Upper lobe of left lung (tissue), 4 donors: ENCODE measurements at regions not wholly inside any gene's neighbourhood (a gene's known extent, or its start where the extent isn't known, plus 50 kb on each side); places are given as distances from the start of the nearest gene placed in this dataset.

Experiments
- CTCF ChIP-seq, 6 experiments: fragments of 450-650 bp in 4 of 6; fragments of 200-600 bp in 2 of 6; sonication (generic) in 2 of 6; IDR thresholded peaks; one replicate each; pipeline ENCODE4 v1.5.1; 2016 to 2019; ENCODE audit warnings: antibody characterized with exemption in 6 of 6
- EP300 ChIP-seq, 4 donors: sonication (generic); formaldehyde crosslinking; IDR thresholded peaks; one replicate each; pipeline ENCODE4 v1.5.1; 2017; ENCODE audit warnings: antibody characterized with exemption in 4 of 4, control low read depth in 2 of 4
- POLR2A ChIP-seq, 4 donors: fragments of 450-650 bp; IDR thresholded peaks; one replicate each; pipeline ENCODE4 v1.5.1; 2016 to 2017; ENCODE audit warnings: antibody characterized with exemption in 4 of 4, mild to moderate bottlenecking in 2 of 4

GRCh38 chr13:73751290-73751689, 382.9 kb downstream of the KLF12 start:
- TF ChIP-seq POLR2A (IDR thresholded peaks at IDR 0.05) (no peak), CTCF (IDR thresholded peaks at IDR 0.05) (no peak), EP300 (IDR thresholded peaks at IDR 0.05) (no peak)
